K562 (cell line): ENCODE measurements at regions not wholly inside any gene's neighbourhood (a gene's known extent, or its start where the extent isn't known, plus 50 kb on each side); places are given as distances from the start of the nearest gene placed in this dataset.

Experiments
- ATAC-seq: fragments of 200-7000 bp; cut with Tn5 transposase; 3 replicates; pipeline ENCODE4 v1.9.1; 2020; ENCODE audit warnings: moderate library complexity
- BruUV-seq: library from RNA; stranded (reverse); fragments of 400-500 nt; replicated peaks from 2 replicates; lab custom pipeline; 2021; lab: Mats Ljungman, UMichigan
- CTCF ChIA-PET: fragments of 300-600 bp; formaldehyde crosslinking; extraction: SDS; loops from one replicate; lab custom pipeline; 2021; ENCODE audit warnings: low intra/inter-chr PET ratio; lab: Yijun Ruan, JAX
- POLR2A ChIA-PET: fragments of 300-600, 350-650 bp; sonication (Branson Sonifier 250); formaldehyde crosslinking; extraction: SDS; loops from one replicate; lab custom pipeline; 2021; ENCODE audit warnings: antibody characterized with exemption, inconsistent platforms; lab: Yijun Ruan, JAX
- DNase-seq, 4 experiments: peaks; one replicate each; pipeline versions ENCODE4 v3.0.0 to v3.0.0-alpha.2; 2011 to 2018; ENCODE audit warnings: low spot score in 3 of 4, mixed read lengths in 3 of 4; ENCODE audit errors: extremely low read depth in 1 of 4
- FAIRE-seq: peaks from 2 replicates; lab custom pipeline; 2011; peaks lifted over from hg19 to GRCh38; lab: Jason Lieb, UNC
- H2AFZ ChIP-seq: 2 replicates; pipeline ENCODE4 v1.6.0; 2011; ENCODE audit warnings: low read depth, low read length, control low read depth, inconsistent platforms
- H3K27ac ChIP-seq: fragments of 200-600 bp; 3 replicates; pipeline ENCODE4 v1.8.0; 2011; ENCODE audit warnings: low read depth, mild to moderate bottlenecking, control low read depth, inconsistent platforms, low read length, moderate library complexity, mixed read lengths; ENCODE audit errors: extremely low read depth
- H3K27me3 ChIP-seq, 2 experiments: fragments of 300-600 bp in 1 of 2; 2 replicates in 1 of 2; 3 replicates in 1 of 2; pipeline versions ENCODE4 v1.6.0 to v1.8.0; 2011; ENCODE audit warnings: inconsistent platforms in 2 of 2, low read length in 2 of 2, mild to moderate bottlenecking in 1 of 2, mixed read lengths in 1 of 2, moderate library complexity in 1 of 2; ENCODE audit not compliant: control insufficient read depth in 2 of 2, insufficient read depth in 2 of 2
- H3K36me3 ChIP-seq: fragments of 300-600 bp; 3 replicates; pipeline ENCODE4 v1.8.0; 2011; ENCODE audit warnings: mild to moderate bottlenecking, low read length, inconsistent platforms; ENCODE audit not compliant: control insufficient read depth, insufficient read depth
- H3K4me1 ChIP-seq, 2 experiments: fragments of 200-600 bp in 1 of 2; replicated peaks in 1 of 2; 2 replicates in 1 of 2; 3 replicates in 1 of 2; pipeline versions ENCODE4 v1.5.1 to v1.8.0; 2011; ENCODE audit warnings: inconsistent platforms in 2 of 2, low read length in 2 of 2, mild to moderate bottlenecking in 1 of 2, mixed read lengths in 1 of 2, moderate library complexity in 1 of 2; ENCODE audit not compliant: control insufficient read depth in 2 of 2, insufficient read depth in 2 of 2
- H3K4me2 ChIP-seq: 2 replicates; pipeline ENCODE4 v1.6.1; 2011; ENCODE audit warnings: low read length, control low read depth, inconsistent platforms, mixed read lengths; ENCODE audit not compliant: insufficient read depth
- H3K4me3 ChIP-seq: fragments of 200-600 bp; sonication (generic), shearing (Covaris generic); 2 replicates; pipeline ENCODE4 v1.5.1; 2016; ENCODE audit warnings: control low read depth, inconsistent platforms
- H3K79me2 ChIP-seq: fragments of 200-600 bp; 3 replicates; pipeline ENCODE4 v1.8.0; 2011; ENCODE audit warnings: low read length, inconsistent platforms; ENCODE audit not compliant: control insufficient read depth, insufficient read depth
- H3K9ac ChIP-seq, 2 experiments: 2 replicates each; pipeline versions ENCODE4 v1.6.0 to v1.6.1; 2011; ENCODE audit warnings: low read depth in 2 of 2, low read length in 2 of 2, control low read depth in 1 of 2, inconsistent platforms in 1 of 2, mild to moderate bottlenecking in 1 of 2, mixed read lengths in 1 of 2; ENCODE audit not compliant: insufficient read depth in 1 of 2
- H3K9me1 ChIP-seq: one replicate; pipeline ENCODE4 v1.6.0; 2011; ENCODE audit warnings: inconsistent platforms, mild to moderate bottlenecking, low read length, moderate library complexity; ENCODE audit not compliant: control insufficient read depth, insufficient read depth
- H3K9me3 ChIP-seq: replicated peaks from 2 replicates; pipeline ENCODE4 v1.5.1; 2011; ENCODE audit warnings: low read depth, low read length, inconsistent platforms; ENCODE audit not compliant: control insufficient read depth, insufficient read depth
- H4K20me1 ChIP-seq: replicated peaks from 2 replicates; pipeline ENCODE4 v1.6.1; 2011; ENCODE audit warnings: low read length, inconsistent platforms, mixed read lengths; ENCODE audit not compliant: control insufficient read depth, insufficient read depth
- GTF2E2 ChIP-seq: fragments of 200-800 bp; sonication (Bioruptor generic); IDR thresholded peaks from 2 replicates; pipeline ENCODE4 v1.6.1; 2016; ENCODE audit warnings: missing genetic modification characterization, missing compliant biosample characterization
- ILF3 ChIP-seq: fragments of 450-650 bp; IDR thresholded peaks from 2 replicates; pipeline ENCODE4 v1.6.1; 2018; ENCODE audit warnings: antibody characterized with exemption, mild to moderate bottlenecking, moderate library complexity, borderline replicate concordance
- KLF13 ChIP-seq: fragments of 450-650 bp; IDR thresholded peaks from 2 replicates; pipeline ENCODE4 v1.6.1; 2016; ENCODE audit warnings: missing genetic modification characterization, low read depth, mild to moderate bottlenecking, missing compliant biosample characterization, moderate library complexity, borderline replicate concordance
- MIER1 ChIP-seq: fragments of 450-650 bp; IDR thresholded peaks from 2 replicates; pipeline ENCODE4 v1.6.1; 2016; ENCODE audit warnings: antibody characterized with exemption, mild to moderate bottlenecking, low read depth
- MXD1 ChIP-seq: fragments of 250-450 bp; sonication (Bioruptor Pico); IDR thresholded peaks from 2 replicates; pipeline ENCODE4 v1.8.0; 2021; ENCODE audit warnings: borderline replicate concordance, mild to moderate bottlenecking, moderate library complexity; ENCODE audit not compliant: poor library complexity, severe bottlenecking
- PBX2 ChIP-seq, 2 experiments: IDR thresholded peaks in 1 of 2; conservative IDR thresholded peaks in 1 of 2; 2 replicates each; pipeline ENCODE4 v1.6.1; 2016; ENCODE audit warnings: low read depth in 2 of 2, mild to moderate bottlenecking in 1 of 2, missing compliant biosample characterization in 1 of 2, missing genetic modification characterization in 1 of 2, moderate library complexity in 1 of 2
- RBFOX2 ChIP-seq: fragments of 200-400 bp; formaldehyde crosslinking; IDR thresholded peaks from 2 replicates; pipeline ENCODE4 v1.6.1; 2017; ENCODE audit warnings: low read depth, mild to moderate bottlenecking, low read length, moderate library complexity
- SP2 ChIP-seq: IDR thresholded peaks from 2 replicates; pipeline ENCODE4 v1.6.1; 2011; ENCODE audit warnings: mild to moderate bottlenecking, low read depth, low read length, moderate library complexity; ENCODE audit not compliant: poor library complexity, severe bottlenecking; ENCODE audit errors: extremely low read depth
- STAT6 ChIP-seq: sonication (generic); formaldehyde crosslinking; IDR thresholded peaks from 2 replicates; pipeline ENCODE4 v1.8.1; 2023; ENCODE audit warnings: mild to moderate bottlenecking, missing genetic modification reagents
- USF1 ChIP-seq: sonication (generic); formaldehyde crosslinking; IDR thresholded peaks from 2 replicates; pipeline ENCODE4 v1.9.0; 2022; ENCODE audit warnings: mild to moderate bottlenecking, missing genetic modification reagents
- XRCC3 ChIP-seq: fragments of 450-650 bp; IDR thresholded peaks from 2 replicates; pipeline ENCODE4 v1.6.1; 2017; ENCODE audit warnings: mild to moderate bottlenecking, moderate library complexity
- ZNF217 ChIP-seq: sonication (generic); formaldehyde crosslinking; IDR thresholded peaks from 2 replicates; pipeline ENCODE4 v1.8.0; 2022; ENCODE audit warnings: mild to moderate bottlenecking, missing genetic modification reagents
- ZNF57 ChIP-seq: fragments of 450-650 bp; formaldehyde crosslinking; IDR thresholded peaks from 2 replicates; pipeline ENCODE4 v1.4.0; 2020; ENCODE audit warnings: mild to moderate bottlenecking, moderate library complexity
- ZNF668 ChIP-seq: fragments of 250-450 bp; sonication (Bioruptor Pico); IDR thresholded peaks from 2 replicates; pipeline ENCODE4 v1.8.0; 2022; ENCODE audit warnings: mild to moderate bottlenecking, inconsistent platforms
- WGBS: fragments of 100-300 bp; shearing (Covaris generic); methylation state at CpG from one replicate; pipeline ENCODE4 v1.1.6; 2016; ENCODE audit warnings: low coverage, mixed read lengths; ENCODE audit not compliant: insufficient coverage; ENCODE audit errors: missing lambda C conversion rate; 5-methylcytosine and 5-hydroxymethylcytosine counted together
- in situ Hi-C: fragments of 300-500 bp; cut with MboI; formaldehyde crosslinking; loops from 4 replicates; pipeline ENCODE4 v1.15.0; 2018; ENCODE audit warnings: inconsistent platforms, mixed read lengths
- intact Hi-C: fragments of 100-400 bp; cut with micrococcal nuclease; formaldehyde crosslinking; loops from 2 replicates; pipeline ENCODE4 v1.14.2; 2022

- Histone ChIP-seq H3K36me3 (no peaks in the 10 kb centered on the region), H3K79me2 (no peaks in the 10 kb centered on the region), H3K4me1 (no peaks in the 10 kb centered on the region), H3K4me2 (no peak overlapping the region), H3K9me3 (no peaks in the 10 kb centered on the region), H2AFZ (no peak overlapping the region), H3K9me1 (no peaks in the 10 kb centered on the region), H3K4me3 (no peak overlapping the region), H3K27ac (no peak overlapping the region), H3K9ac (no peak overlapping the region), H4K20me1 (no peaks in the 10 kb centered on the region), H3K27me3 (0 out of 5 replicates have a peak, but pooled peaks cover 0 to 7% of the 10 kb centered on the region in 2 experiments)
- intact Hi-C loops: no loop called here
- in situ Hi-C loops: no loop called here
- ChIA-PET CTCF (no interaction called here), POLR2A (no interaction called here)
- WGBS: 0% methylated on average over 11 of the region's 11 CpGs
- no peak; the same call in 2 of the 3 replicates for ATAC-seq
- no peak for DNase-seq
- FAIRE-seq: no peak
- no TSS peak for BruUV-seq
- TF ChIP-seq MXD1 (CRISPR knock-in tag): no peak
- no peak for TF ChIP-seq GTF2E2
- TF ChIP-seq KLF13 (tag): no peak
- TF ChIP-seq XRCC3: no peak
- TF ChIP-seq MIER1: no peak
- no peak for TF ChIP-seq ZNF217 (CRISPR knock-in tag)
- no peak for TF ChIP-seq ILF3
- no peak for TF ChIP-seq RBFOX2
- no peak for TF ChIP-seq USF1 (CRISPR knock-in tag)
- TF ChIP-seq PBX2 (CRISPR knock-in tag; IDR thresholded peaks at IDR 0.05; ENCODE audit: low read depth): no peak
- no peak for TF ChIP-seq PBX2 (tag; conservative IDR thresholded peaks at IDR 0.05; ENCODE audit: low read depth)
- TF ChIP-seq SP2: no peak
- TF ChIP-seq ZNF668: no peak
- no peak for TF ChIP-seq STAT6
- no peak for TF ChIP-seq ZNF57
Measured at GRCh38 chr1:115225993-115226685, 111.9 kb downstream of the NGF start.
